Lower leg skin (tissue), 3 donors: ENCODE measurements at regions not wholly inside any gene's neighbourhood (a gene's known extent, or its start where the extent isn't known, plus 50 kb on each side); places are given as distances from the start of the nearest gene placed in this dataset.

ENCODE experiments used
- POLR2A ChIP-seq, 2 donors: fragments of 450-650 bp; IDR thresholded peaks; one replicate each; pipeline ENCODE4 v1.6.1; 2016 to 2017; ENCODE audit warnings: antibody characterized with exemption in 2 of 2, mild to moderate bottlenecking in 1 of 2, moderate library complexity in 1 of 2
- TF ChIP-seq, protein P1 (sequence below), 3 donors: fragments of 450-650 bp; IDR thresholded peaks; one replicate each; pipeline ENCODE4 v1.5.1; 2016; ENCODE audit warnings: antibody characterized with exemption in 3 of 3, mild to moderate bottlenecking in 3 of 3, moderate library complexity in 2 of 3

DNA sequence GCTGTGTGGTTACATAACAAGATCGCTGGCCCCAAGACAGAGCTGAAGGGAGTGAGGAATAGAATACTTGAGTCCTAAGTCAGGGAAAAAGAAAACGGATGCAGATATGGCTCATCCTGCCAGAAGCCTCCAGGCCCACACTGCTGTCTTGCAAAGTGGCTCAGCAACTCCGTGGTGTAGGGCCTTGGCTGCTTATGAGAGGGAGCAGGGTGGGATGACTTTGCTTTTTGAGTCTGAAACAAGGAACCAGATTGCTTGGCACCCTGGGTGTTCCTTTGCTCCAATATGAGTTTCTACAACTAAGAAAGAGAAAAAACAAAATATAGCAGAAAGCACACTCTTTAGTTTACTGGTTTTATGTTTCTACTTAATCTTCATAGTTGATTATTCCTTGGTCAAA, 193.8 kb upstream of the WDR11 start:
- TF ChIP-seq, protein P1, sequence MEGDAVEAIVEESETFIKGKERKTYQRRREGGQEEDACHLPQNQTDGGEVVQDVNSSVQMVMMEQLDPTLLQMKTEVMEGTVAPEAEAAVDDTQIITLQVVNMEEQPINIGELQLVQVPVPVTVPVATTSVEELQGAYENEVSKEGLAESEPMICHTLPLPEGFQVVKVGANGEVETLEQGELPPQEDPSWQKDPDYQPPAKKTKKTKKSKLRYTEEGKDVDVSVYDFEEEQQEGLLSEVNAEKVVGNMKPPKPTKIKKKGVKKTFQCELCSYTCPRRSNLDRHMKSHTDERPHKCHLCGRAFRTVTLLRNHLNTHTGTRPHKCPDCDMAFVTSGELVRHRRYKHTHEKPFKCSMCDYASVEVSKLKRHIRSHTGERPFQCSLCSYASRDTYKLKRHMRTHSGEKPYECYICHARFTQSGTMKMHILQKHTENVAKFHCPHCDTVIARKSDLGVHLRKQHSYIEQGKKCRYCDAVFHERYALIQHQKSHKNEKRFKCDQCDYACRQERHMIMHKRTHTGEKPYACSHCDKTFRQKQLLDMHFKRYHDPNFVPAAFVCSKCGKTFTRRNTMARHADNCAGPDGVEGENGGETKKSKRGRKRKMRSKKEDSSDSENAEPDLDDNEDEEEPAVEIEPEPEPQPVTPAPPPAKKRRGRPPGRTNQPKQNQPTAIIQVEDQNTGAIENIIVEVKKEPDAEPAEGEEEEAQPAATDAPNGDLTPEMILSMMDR (IDR thresholded peaks at IDR 0.05), result no peak
- TF ChIP-seq POLR2A (IDR thresholded peaks at IDR 0.05), result no peak
